Thyroid gland (tissue), 4 donors: ENCODE measurements at regions not wholly inside any gene's neighbourhood (a gene's known extent, or its start where the extent isn't known, plus 50 kb on each side); places are given as distances from the start of the nearest gene placed in this dataset.

Experiments used
- CTCF ChIP-seq, 6 experiments: fragments of 200-600 bp in 3 of 6; fragments of 450-650 bp in 3 of 6; sonication (generic) in 3 of 6; IDR thresholded peaks; one replicate each; pipeline ENCODE4 v1.5.1; 2016 to 2019; ENCODE audit warnings: antibody characterized with exemption in 6 of 6, mild to moderate bottlenecking in 2 of 6, inconsistent platforms in 1 of 6, moderate library complexity in 1 of 6
- POLR2A ChIP-seq, 2 donors: fragments of 450-650 bp; IDR thresholded peaks; one replicate each; pipeline ENCODE4 v1.6.1; 2017; ENCODE audit warnings: antibody characterized with exemption in 2 of 2, mild to moderate bottlenecking in 2 of 2, moderate library complexity in 1 of 2

GRCh38 chr2:102086150-102086872, 56.2 kb upstream of the IL1R1 start:
- no peak for TF ChIP-seq CTCF (IDR thresholded peaks at IDR 0.05)
- TF ChIP-seq POLR2A (IDR thresholded peaks at IDR 0.05): no peak
